Activated naive CD8-positive, alpha-beta T cell treated with anti-CD3 and anti-CD28 coated beads, Interleukin-2, amount 10 ng/mL, durations not matched to agents 7 days and 5 days (primary cell): ENCODE measurements at regions not wholly inside any gene's neighbourhood (a gene's known extent, or its start where the extent isn't known, plus 50 kb on each side); places are given as distances from the start of the nearest gene placed in this dataset.
"Not testable (repeated sequence)": the region's sequence is repeated elsewhere in the genome, so short reads cannot be mapped to it uniquely, and the experiment has no call there.

Experiments
- ATAC-seq: fragments of 150-1000 bp; cut with Tn5 transposase; one replicate; pipeline ENCODE4 v1.10.0; 2021; ENCODE audit warnings: low read depth, moderate library complexity
- POLR2A ChIA-PET: fragments of 350-600 bp; sonication (Branson Sonifier 250); formaldehyde crosslinking; loops from one replicate; lab custom pipeline; 2021; ENCODE audit warnings: antibody characterized with exemption; lab: Charles Lee
- DNase-seq: peaks from one replicate; pipeline ENCODE4 v3.0.0; 2021
- H3K27ac Mint-ChIP-seq: one replicate; pipeline ENCODE4 v1.8.0; 2022; ENCODE audit warnings: mild to moderate bottlenecking, mixed read lengths
- H3K27me3 Mint-ChIP-seq: one replicate; pipeline ENCODE4 v1.8.0; 2022; ENCODE audit warnings: mild to moderate bottlenecking, moderate library complexity, mixed read lengths
- H3K36me3 Mint-ChIP-seq: one replicate; pipeline ENCODE4 v1.8.0; 2021; ENCODE audit warnings: mild to moderate bottlenecking, mixed read lengths
- H3K4me1 Mint-ChIP-seq: one replicate; pipeline ENCODE4 v1.8.0; 2021; ENCODE audit warnings: mixed read lengths
- H3K4me3 Mint-ChIP-seq: one replicate; pipeline ENCODE4 v1.8.0; 2022; ENCODE audit warnings: mild to moderate bottlenecking, moderate library complexity, mixed read lengths
- H3K9me3 Mint-ChIP-seq: one replicate; pipeline ENCODE4 v1.8.0; 2021; ENCODE audit warnings: mixed read lengths

DNA sequence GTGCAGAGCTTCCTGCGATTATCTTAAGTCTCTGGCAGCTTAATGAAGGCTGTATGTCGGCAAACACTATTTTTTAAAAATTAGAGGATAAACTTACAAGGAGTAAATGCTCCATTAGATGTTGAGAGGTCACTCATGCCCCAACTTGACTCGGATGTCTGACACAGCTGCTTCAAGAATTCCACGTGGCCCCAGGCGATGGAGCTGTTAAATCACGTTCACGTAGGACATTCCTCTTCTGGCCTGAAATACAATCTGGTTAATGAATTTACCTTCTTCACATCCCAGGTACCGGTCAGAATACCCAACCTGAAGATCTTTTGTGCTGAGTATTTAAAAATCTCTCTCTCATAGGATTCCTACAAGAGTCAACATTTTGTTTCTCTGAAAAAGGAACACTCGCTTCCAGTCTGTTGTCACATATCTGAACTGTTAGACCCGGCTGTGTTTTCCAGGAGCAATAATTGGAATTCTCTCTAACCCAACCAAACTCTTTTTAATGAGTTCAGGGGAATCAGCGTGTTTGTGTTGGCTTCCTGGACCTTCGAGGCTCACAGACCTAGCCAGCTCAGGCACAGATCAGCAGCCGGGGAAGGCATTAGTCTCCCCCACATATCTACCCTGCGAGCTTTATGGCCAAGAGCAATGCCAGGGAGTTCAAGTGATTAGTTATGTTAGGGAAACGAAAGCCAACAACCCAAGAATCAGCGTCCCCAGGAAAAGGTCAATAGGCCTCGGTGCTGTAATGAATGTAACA lies 284.9 kb downstream of the FGFR2 start:
- H3K27me3 Mint-ChIP-seq, result no peaks in the 10 kb centered on the region
- no peaks in the 10 kb centered on the region for H3K9me3 Mint-ChIP-seq
- DNase-seq (no peak), ATAC-seq (no peak)
- H3K4me3 Mint-ChIP-seq, result no peak overlapping the region
- H3K36me3 Mint-ChIP-seq, result no peaks in the 10 kb centered on the region
- H3K4me1 Mint-ChIP-seq, result no peaks in the 10 kb centered on the region
- POLR2A ChIA-PET, result no interaction called here
- no peak overlapping the region for H3K27ac Mint-ChIP-seq

- DNase-seq, result no peak
Measured at GRCh38 chr10:121316432-121316831, 281.8 kb downstream of the FGFR2 start.

DNA sequence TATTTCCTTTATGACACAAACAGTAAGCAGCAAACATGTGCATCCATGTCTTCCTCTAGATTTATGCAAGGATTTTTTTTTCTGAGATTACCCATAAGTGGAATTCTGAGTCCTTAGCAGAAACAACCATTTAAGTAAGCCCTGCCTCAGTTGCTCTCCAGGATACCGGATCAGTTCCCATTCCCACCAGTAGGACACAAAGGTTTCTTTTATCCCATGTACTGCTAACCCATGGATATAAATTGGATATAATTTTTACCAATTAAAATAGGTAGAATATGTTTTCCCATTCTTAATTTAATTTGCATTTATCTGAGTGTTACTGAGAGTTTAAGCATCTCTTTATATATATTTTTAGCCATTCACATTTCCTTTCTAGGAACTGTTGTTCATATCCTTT lies 280.9 kb downstream of the FGFR2 start:
- H3K4me1 Mint-ChIP-seq, result no peaks in the 10 kb centered on the region
- ATAC-seq (no peak), DNase-seq (no peak)
- no peaks in the 10 kb centered on the region for H3K27me3 Mint-ChIP-seq
- H3K36me3 Mint-ChIP-seq, result no peaks in the 10 kb centered on the region
- H3K27ac Mint-ChIP-seq, result no peak overlapping the region
- POLR2A ChIA-PET, result no interaction called here
- H3K4me3 Mint-ChIP-seq, result no peak overlapping the region
- peaks cover 1% of the 10 kb centered on the region for H3K9me3 Mint-ChIP-seq

More at GRCh38 chr10:121316432-121316831, 281.8 kb downstream of the FGFR2 start:
- POLR2A ChIA-PET, result no interaction called here
- no peak for ATAC-seq
- Mint-ChIP-seq H3K4me3 (no peak overlapping the region), H3K4me1 (no peaks in the 10 kb centered on the region), H3K9me3 (peaks cover 1% of the 10 kb centered on the region), H3K27me3 (no peaks in the 10 kb centered on the region), H3K36me3 (no peaks in the 10 kb centered on the region), H3K27ac (no peak overlapping the region)

- POLR2A ChIA-PET, result no interaction called here
- DNase-seq (no peak), ATAC-seq (no peak)
- no peak overlapping the region for H3K27ac Mint-ChIP-seq
- peaks cover 1% of the 10 kb centered on the region for H3K9me3 Mint-ChIP-seq
- no peaks in the 10 kb centered on the region for H3K27me3 Mint-ChIP-seq
- no peaks in the 10 kb centered on the region for H3K4me1 Mint-ChIP-seq
- H3K4me3 Mint-ChIP-seq, result no peak overlapping the region
- no peaks in the 10 kb centered on the region for H3K36me3 Mint-ChIP-seq
Measured at GRCh38 chr10:121322046-121322445, 276.2 kb downstream of the FGFR2 start.

DNA sequence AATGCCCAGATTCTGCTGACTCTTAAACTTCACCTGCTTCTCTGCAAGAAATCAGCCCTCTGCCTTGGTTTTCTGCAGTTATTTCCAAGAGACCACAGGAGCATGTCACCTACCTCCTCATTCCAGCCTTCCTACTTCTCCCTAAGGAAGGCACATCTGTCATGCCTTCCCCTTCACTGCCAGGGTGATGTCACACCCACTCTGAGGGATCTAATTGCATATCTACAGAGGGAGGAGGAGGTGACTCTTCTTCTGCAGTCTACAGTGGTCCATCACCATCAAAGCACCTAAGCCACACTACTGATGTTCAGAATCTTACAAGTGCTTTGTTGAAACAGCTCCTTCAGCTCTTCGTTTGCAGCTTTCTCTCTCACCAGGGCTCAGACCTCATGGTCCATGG lies 275.5 kb downstream of the FGFR2 start:
- H3K27me3 Mint-ChIP-seq, result no peaks in the 10 kb centered on the region
- ATAC-seq (no peak), DNase-seq (no peak)
- peaks cover 1% of the 10 kb centered on the region for H3K9me3 Mint-ChIP-seq
- no peak overlapping the region for H3K27ac Mint-ChIP-seq
- H3K4me1 Mint-ChIP-seq, result no peaks in the 10 kb centered on the region
- POLR2A ChIA-PET, result no interaction called here
- no peak overlapping the region for H3K4me3 Mint-ChIP-seq
- no peaks in the 10 kb centered on the region for H3K36me3 Mint-ChIP-seq

- DNase-seq, result no peak
- H3K27me3 Mint-ChIP-seq, result no peaks in the 10 kb centered on the region
- H3K4me1 Mint-ChIP-seq, result no peaks in the 10 kb centered on the region
- H3K9me3 Mint-ChIP-seq, result peaks cover 1% of the 10 kb centered on the region
- H3K36me3 Mint-ChIP-seq, result no peaks in the 10 kb centered on the region
- no peak overlapping the region for H3K27ac Mint-ChIP-seq
- no peak overlapping the region for H3K4me3 Mint-ChIP-seq
- POLR2A ChIA-PET, result no interaction called here
- no peak for ATAC-seq
Measured at GRCh38 chr10:121323443-121323842, 274.8 kb downstream of the FGFR2 start.

GRCh38 chr10:121324678-121325213 lies 273.5 kb downstream of the FGFR2 start:
- Mint-ChIP-seq H3K4me3 (no peak overlapping the region), H3K27ac (no peak overlapping the region), H3K36me3 (no peaks in the 10 kb centered on the region), H3K4me1 (no peaks in the 10 kb centered on the region), H3K27me3 (no peaks in the 10 kb centered on the region), H3K9me3 (no peaks in the 10 kb centered on the region)
- DNase-seq (no peak), ATAC-seq (no peak)
- POLR2A ChIA-PET, result no interaction called here

DNA sequence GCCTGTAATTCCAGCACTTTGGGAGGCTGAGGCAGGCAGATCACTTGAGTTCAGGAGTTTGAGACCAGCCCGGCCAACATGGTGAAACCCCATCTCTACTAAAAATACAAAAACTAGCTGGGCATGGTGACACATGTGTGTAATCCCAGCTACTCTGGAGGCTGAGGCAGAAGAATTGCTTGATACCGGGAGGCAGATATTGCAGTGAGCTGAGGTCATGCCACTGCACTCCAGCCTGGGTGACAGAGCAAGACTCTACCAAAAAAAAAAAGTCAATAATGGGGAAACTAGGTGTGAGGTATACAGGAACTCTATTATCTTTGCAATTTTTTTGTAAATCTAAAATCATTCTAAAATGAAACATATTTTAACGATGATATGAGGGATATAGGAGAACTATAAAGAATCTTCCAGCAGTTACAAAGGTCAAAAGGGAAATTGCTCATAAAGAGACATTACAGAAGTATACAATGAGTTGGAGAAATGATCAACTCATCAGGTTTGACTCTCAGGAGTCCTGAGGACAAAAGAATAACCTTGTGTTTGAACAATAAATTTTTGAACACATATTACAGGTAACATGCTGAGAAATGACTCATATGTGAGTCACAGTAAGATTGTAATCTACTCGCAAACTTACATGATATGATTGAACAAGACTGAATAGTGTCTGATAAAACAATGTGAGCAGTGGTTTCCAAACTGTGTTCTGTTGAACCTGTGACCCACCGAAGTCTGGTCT lies 272.6 kb downstream of the FGFR2 start:
- POLR2A ChIA-PET, result no interaction called here
- H3K36me3 Mint-ChIP-seq, result no peaks in the 10 kb centered on the region

DNA sequence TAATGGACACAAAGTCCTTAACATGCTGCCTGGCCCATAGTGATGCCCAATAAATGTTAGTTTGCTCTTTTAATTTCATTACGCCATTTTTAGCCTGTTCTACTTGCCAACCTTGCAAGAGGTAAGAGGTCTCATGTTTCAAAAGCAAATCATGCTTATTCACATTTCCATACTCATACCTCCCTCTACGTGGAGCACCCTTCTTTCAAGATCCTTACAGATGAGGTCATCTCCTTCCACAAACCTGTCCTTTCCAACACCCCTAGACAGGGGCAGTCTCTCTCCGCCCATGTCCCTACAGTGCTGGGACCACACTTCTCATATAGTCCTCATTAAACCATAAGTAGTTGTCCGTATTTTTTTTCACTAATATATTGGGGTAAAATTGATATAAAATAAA lies 271.3 kb downstream of the FGFR2 start:
- Mint-ChIP-seq H3K36me3 (no peaks in the 10 kb centered on the region), H3K27me3 (no peaks in the 10 kb centered on the region), H3K4me1 (no peaks in the 10 kb centered on the region), H3K27ac (no peak overlapping the region), H3K4me3 (no peak overlapping the region), H3K9me3 (no peaks in the 10 kb centered on the region)
- DNase-seq, result no peak
- POLR2A ChIA-PET, result no interaction called here
- ATAC-seq, result no peak

More for the DNA sequence above, 272.6 kb downstream of the FGFR2 start:
- Mint-ChIP-seq H3K27ac (no peak overlapping the region), H3K27me3 (no peaks in the 10 kb centered on the region), H3K4me1 (no peaks in the 10 kb centered on the region), H3K9me3 (no peaks in the 10 kb centered on the region), H3K4me3 (no peak overlapping the region)
- ATAC-seq (no peak), DNase-seq (no peak)

GRCh38 chr10:121327727-121328126 lies 270.5 kb downstream of the FGFR2 start:
- POLR2A ChIA-PET, result no interaction called here
- Mint-ChIP-seq H3K27me3 (no peaks in the 10 kb centered on the region), H3K4me1 (no peaks in the 10 kb centered on the region), H3K27ac (no peak overlapping the region), H3K9me3 (no peaks in the 10 kb centered on the region), H3K36me3 (no peaks in the 10 kb centered on the region), H3K4me3 (no peak overlapping the region)
- DNase-seq, result no peak
- ATAC-seq, result no peak

DNA sequence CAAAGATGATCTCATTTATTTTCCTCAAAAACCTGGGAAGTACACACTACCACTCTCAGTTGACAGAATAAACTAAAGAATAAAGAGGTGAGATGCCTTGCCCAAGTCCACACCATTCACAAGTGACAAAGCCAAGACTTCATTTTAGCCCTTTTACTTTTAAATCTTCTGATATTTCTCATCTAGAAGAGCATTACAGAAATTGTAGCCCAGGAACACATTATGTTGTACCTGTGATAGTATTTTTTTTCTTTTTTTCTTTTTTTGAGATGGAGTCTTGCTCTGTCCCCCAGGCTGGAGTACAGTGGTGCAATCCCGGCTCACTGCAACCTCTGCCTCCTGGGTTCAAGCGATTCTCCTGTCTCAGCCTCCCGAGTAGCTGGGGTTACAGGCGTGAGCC lies 268.6 kb downstream of the FGFR2 start:
- H3K9me3 Mint-ChIP-seq, H3K4me3 Mint-ChIP-seq, H3K27me3 Mint-ChIP-seq, H3K36me3 Mint-ChIP-seq, ATAC-seq, H3K4me1 Mint-ChIP-seq, H3K27ac Mint-ChIP-seq, POLR2A ChIA-PET, DNase-seq: not testable (repeated sequence)

DNA sequence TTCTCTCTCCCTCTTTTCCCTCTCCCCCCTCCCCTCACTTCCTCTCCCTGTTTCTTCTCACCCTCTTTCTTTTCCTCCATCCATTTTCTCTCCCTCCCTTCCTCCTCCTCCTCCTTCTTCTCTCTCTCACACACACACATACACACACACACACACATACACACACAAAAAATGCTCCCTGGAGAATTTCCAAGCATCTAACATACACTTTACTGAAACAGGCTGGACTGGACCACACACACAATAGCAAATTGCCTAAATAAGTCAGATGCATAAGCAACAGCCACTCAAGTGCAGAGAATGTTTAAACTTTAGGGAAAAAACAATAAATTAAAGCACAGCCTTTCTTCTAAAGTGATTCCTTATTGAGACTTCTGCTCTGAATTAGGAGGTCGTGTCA lies 267.7 kb downstream of the FGFR2 start:
- Mint-ChIP-seq H3K36me3 (no peaks in the 10 kb centered on the region), H3K27me3 (no peaks in the 10 kb centered on the region), H3K27ac (no peak overlapping the region), H3K9me3 (no peaks in the 10 kb centered on the region), H3K4me1 (no peaks in the 10 kb centered on the region), H3K4me3 (no peak overlapping the region)
- DNase-seq (no peak), ATAC-seq (no peak)
- POLR2A ChIA-PET, result no interaction called here

DNA sequence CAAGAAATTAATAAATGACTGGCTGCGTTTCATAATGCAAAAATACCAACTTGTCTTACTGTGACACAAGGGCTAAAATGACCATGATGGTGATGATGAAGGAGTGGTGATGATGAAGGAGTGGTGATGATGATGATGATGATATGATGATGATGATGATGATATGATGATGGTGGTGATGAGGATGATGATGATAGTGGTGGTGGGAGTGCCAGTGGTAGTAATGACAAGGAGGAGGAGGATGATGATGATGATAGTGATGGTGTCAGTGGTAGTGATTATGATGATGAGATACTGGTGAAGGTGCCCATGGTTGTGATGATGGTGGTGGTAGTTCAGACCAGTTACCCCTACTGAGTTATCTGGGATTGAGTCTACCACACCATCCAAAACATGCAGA lies 265.9 kb downstream of the FGFR2 start:
- POLR2A ChIA-PET, result no interaction called here
- H3K9me3 Mint-ChIP-seq, result no peaks in the 10 kb centered on the region

More for the DNA sequence above, 265.9 kb downstream of the FGFR2 start:
- DNase-seq (no peak), ATAC-seq (no peak)
- Mint-ChIP-seq H3K4me1 (no peaks in the 10 kb centered on the region), H3K4me3 (no peak overlapping the region), H3K27me3 (no peaks in the 10 kb centered on the region), H3K27ac (no peak overlapping the region), H3K36me3 (no peaks in the 10 kb centered on the region)
